Adrenal gland (tissue), 5 donors: ENCODE measurements at regions not wholly inside any gene's neighbourhood (a gene's known extent, or its start where the extent isn't known, plus 50 kb on each side); places are given as distances from the start of the nearest gene placed in this dataset.

Experiments used
- CTCF ChIP-seq, 6 experiments: fragments of 450-650 bp in 4 of 6; fragments of 200-600 bp in 2 of 6; sonication (generic) in 1 of 6; IDR thresholded peaks; 1 replicate in 5 of 6; 2 replicates in 1 of 6; pipeline versions ENCODE4 v1.5.1 to v1.8.0; 2016 to 2021; ENCODE audit warnings: antibody characterized with exemption in 6 of 6, mild to moderate bottlenecking in 2 of 6, moderate library complexity in 1 of 6
- POLR2A ChIP-seq, 2 donors: fragments of 450-650 bp; IDR thresholded peaks; one replicate each; pipeline ENCODE4 v1.6.1; 2017; ENCODE audit warnings: antibody characterized with exemption in 2 of 2, mild to moderate bottlenecking in 2 of 2, moderate library complexity in 1 of 2
- donor health status: DM: no; HTN: no; CAD: no.

- TF ChIP-seq CTCF (IDR thresholded peaks at IDR 0.05) (no peak), POLR2A (IDR thresholded peaks at IDR 0.05) (no peak)
These were observed 165.3 kb upstream of the CTNNB1 start for GRCh38 chr3:41033956-41034519.
